H1 (cell line): ENCODE measurements at regions not wholly inside any gene's neighbourhood (a gene's known extent, or its start where the extent isn't known, plus 50 kb on each side); places are given as distances from the start of the nearest gene placed in this dataset.

ENCODE experiments used
- BCL11A ChIP-seq, 2 experiments: IDR thresholded peaks; one replicate each; pipeline ENCODE4 v1.6.1; 2011; ENCODE audit warnings: low read depth in 2 of 2, low read length in 2 of 2, mild to moderate bottlenecking in 2 of 2
- KDM5A ChIP-seq: fragments of 200-600 bp; IDR thresholded peaks from 2 replicates; pipeline ENCODE4 v1.7.1; 2012; ENCODE audit warnings: mild to moderate bottlenecking, low read length, inconsistent platforms, mixed read lengths
- NANOG ChIP-seq: IDR thresholded peaks from 2 replicates; pipeline ENCODE4 v1.6.1; 2011; ENCODE audit warnings: low read length, low read depth, mild to moderate bottlenecking, inconsistent platforms; ENCODE audit not compliant: insufficient read depth, poor library complexity, severe bottlenecking
- TF ChIP-seq, protein P1 (sequence below): IDR thresholded peaks from 2 replicates; pipeline ENCODE4 v1.6.1; 2011; ENCODE audit warnings: low read depth, mild to moderate bottlenecking, low read length; ENCODE audit not compliant: insufficient read depth

DNA sequence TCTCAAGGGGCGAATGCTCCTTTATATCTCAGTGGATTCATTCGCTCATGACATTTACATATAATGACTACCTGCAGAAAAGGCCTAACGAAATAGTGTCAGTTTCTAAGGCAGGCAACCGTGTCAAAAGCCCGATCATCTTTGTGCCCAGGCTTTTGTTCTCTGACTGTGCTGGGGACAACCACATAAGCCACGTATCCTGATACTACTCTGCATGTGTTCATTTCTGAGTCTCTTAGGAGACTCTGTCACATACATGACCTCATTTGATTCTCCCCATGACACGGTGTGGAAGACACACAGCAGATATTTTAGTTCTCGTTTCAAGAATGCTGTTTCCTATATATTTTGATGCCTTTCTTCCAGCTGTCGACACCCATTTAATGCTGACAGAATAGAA lies 598.5 kb downstream of the BNC2 start (continued):
- TF ChIP-seq, protein P1, sequence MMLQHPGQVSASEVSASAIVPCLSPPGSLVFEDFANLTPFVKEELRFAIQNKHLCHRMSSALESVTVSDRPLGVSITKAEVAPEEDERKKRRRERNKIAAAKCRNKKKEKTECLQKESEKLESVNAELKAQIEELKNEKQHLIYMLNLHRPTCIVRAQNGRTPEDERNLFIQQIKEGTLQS, result no peak
- no peak for TF ChIP-seq KDM5A
- no peak for TF ChIP-seq BCL11A (IDR thresholded peaks at IDR 0.05; ENCODE audit: low read depth in 2 of 2, low read length in 2 of 2)
- TF ChIP-seq NANOG, result no peak
